Right lobe of liver (tissue), 4 donors: ENCODE measurements at regions not wholly inside any gene's neighbourhood (a gene's known extent, or its start where the extent isn't known, plus 50 kb on each side); places are given as distances from the start of the nearest gene placed in this dataset.

Source experiments
- CTCF ChIP-seq, 4 donors: fragments of 200-600 bp in 3 of 4; fragments of 450-650 bp in 1 of 4; IDR thresholded peaks; one replicate each; pipeline versions ENCODE4 v1.5.1 to v1.8.0; 2016 to 2022; ENCODE audit warnings: antibody characterized with exemption in 4 of 4, mild to moderate bottlenecking in 2 of 4
- POLR2A ChIP-seq: fragments of 450-650 bp; IDR thresholded peaks from one replicate; pipeline ENCODE4 v1.6.1; 2017; ENCODE audit warnings: antibody characterized with exemption, mild to moderate bottlenecking
- donor health status: DM: no; HTN: no; CAD: no.
- donor health status: DM: no; HTN: no; CAD: no.
- donor health status: DM: no; HTN: yes; CAD: no.

GRCh38 chr11:103851166-103851651 is 185.2 kb upstream of the DDI1 start:
- TF ChIP-seq CTCF (IDR thresholded peaks at IDR 0.05) (no peak), POLR2A (no peak)
